ENCODE measurements at regions not wholly inside any gene's neighbourhood (a gene's known extent, or its start where the extent isn't known, plus 50 kb on each side); places are given as distances from the start of the nearest gene placed in this dataset.

- TF ChIP-seq CTCF (IDR thresholded peaks at IDR 0.05) = no peak
- no peak for TF ChIP-seq POLR2A (IDR thresholded peaks at IDR 0.05)
Observed at GRCh38 chr2:43090317-43090716, 136.1 kb downstream of the ZFP36L2 start.
